ENCODE measurements at regions not wholly inside any gene's neighbourhood (a gene's known extent, or its start where the extent isn't known, plus 50 kb on each side); places are given as distances from the start of the nearest gene placed in this dataset.

DNA sequence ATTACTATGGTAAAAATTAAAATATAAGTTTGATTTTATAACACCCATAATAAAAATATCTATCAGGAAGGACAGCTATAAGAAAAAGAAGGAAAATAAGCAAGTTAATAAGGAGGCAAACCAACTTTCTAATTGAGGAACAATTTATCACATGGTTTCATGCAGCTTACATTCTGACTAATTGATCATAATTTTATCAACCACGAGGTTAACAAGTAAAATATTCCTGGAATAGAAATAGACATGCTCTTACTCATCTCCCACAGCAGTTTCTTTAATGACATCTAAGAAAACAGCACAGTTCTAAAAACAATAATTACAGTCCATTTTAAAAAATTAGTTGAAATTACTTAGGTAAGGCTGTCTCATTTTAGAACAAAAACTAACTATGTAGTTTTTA is 130.8 kb upstream of the KRR1 start:
- intact Hi-C loops (cut with micrococcal nuclease) = no loop called here
- WGBS, 2 experiments (ENCODE audit: extremely low coverage in 2 of 2, insufficient read length in 1 of 2) = no CpG with 5 or more reads among the region's 1 CpG
- dilution Hi-C loops (cut with HindIII; ENCODE audit: low sequenced_read_pairs, unreplicated experiment) = no loop called here

More for the DNA sequence above, 130.8 kb upstream of the KRR1 start:
- no peaks in the 10 kb centered on the region for H3K9me1 ChIP-seq (ENCODE audit: insufficient read depth, low read length)
- H3K18ac ChIP-seq (ENCODE audit: low read depth, low read length) = no peak overlapping the region
- no peak for ATAC-seq (ENCODE audit: low read depth)
- H3K36me3 ChIP-seq (ENCODE audit: control insufficient read depth, insufficient read depth, low read length) = no peaks in the 10 kb centered on the region
- peaks cover 2% of the 10 kb centered on the region; the same call in 1 of the 2 replicates for H3K4me1 ChIP-seq (ENCODE audit: control insufficient read depth, insufficient read depth, low read length)
- no peak overlapping the region for H2BK5ac ChIP-seq (ENCODE audit: low read depth, low read length, poor library complexity, severe bottlenecking)
- no peaks in the 10 kb centered on the region for H4K20me1 ChIP-seq (ENCODE audit: insufficient read depth, low read length)
- H3K27ac ChIP-seq (ENCODE audit: insufficient read depth, low read length) = no peak overlapping the region
- H2BK120ac ChIP-seq (ENCODE audit: low read depth, low read length) = no peak overlapping the region
- POLR2A ChIA-PET (ENCODE audit: unreplicated experiment) = no interaction called here
- no peak overlapping the region for H3K4me3 ChIP-seq (ENCODE audit: insufficient read depth, low read depth, low read length)
- peak overlapping the region; percentile 62; the same call in 1 of the 2 replicates for H2BK20ac ChIP-seq (ENCODE audit: low read depth, low read length)
- H3K23ac ChIP-seq (ENCODE audit: low read depth, low read length) = no peak overlapping the region; the same call in 1 of the 2 replicates
- TF ChIP-seq FOS (IDR thresholded peaks at IDR 0.05; ENCODE audit: low read depth, low read length) = no peak
- TF ChIP-seq MAFK (IDR thresholded peaks at IDR 0.05; ENCODE audit: low read depth, low read length) = no peak
- no peak for TF ChIP-seq MXI1 (IDR thresholded peaks at IDR 0.05; ENCODE audit: borderline replicate concordance, low read depth, low read length)
- no peak for TF ChIP-seq RAD21 (IDR thresholded peaks at IDR 0.05; ENCODE audit: low read length)
- no peak for TF ChIP-seq MAZ (IDR thresholded peaks at IDR 0.05; ENCODE audit: borderline replicate concordance, low read depth, low read length)
- no peak for TF ChIP-seq POLR2A (IDR thresholded peaks at IDR 0.05; ENCODE audit: low read depth, low read length)
- TF ChIP-seq, protein P1, sequence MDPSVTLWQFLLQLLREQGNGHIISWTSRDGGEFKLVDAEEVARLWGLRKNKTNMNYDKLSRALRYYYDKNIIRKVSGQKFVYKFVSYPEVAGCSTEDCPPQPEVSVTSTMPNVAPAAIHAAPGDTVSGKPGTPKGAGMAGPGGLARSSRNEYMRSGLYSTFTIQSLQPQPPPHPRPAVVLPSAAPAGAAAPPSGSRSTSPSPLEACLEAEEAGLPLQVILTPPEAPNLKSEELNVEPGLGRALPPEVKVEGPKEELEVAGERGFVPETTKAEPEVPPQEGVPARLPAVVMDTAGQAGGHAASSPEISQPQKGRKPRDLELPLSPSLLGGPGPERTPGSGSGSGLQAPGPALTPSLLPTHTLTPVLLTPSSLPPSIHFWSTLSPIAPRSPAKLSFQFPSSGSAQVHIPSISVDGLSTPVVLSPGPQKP (IDR thresholded peaks at IDR 0.05; ENCODE audit: borderline replicate concordance, low read depth, low read length) = no peak
- TF ChIP-seq RFX5 (IDR thresholded peaks at IDR 0.05; ENCODE audit: low read depth, low read length) = no peak
- no peak for TF ChIP-seq SMC3 (IDR thresholded peaks at IDR 0.05; ENCODE audit: low read depth, low read length)
- in situ Hi-C loops (cut with MboI; ENCODE audit: low sequenced_read_pairs) = no loop called here
- no TSS peak for BruUV-seq (replicated peaks)
- no peak overlapping the region for H3K4me2 ChIP-seq (ENCODE audit: low read depth, low read length)
- H3K4ac ChIP-seq (ENCODE audit: low read depth, low read length) = no peak overlapping the region
- DNase-seq = no peak
- H4K5ac ChIP-seq (ENCODE audit: low read depth, low read length) = no peak overlapping the region
- no peak overlapping the region for H2AK5ac ChIP-seq (ENCODE audit: low read depth, low read length)
- H3K56ac ChIP-seq (ENCODE audit: extremely low read depth, insufficient read depth, low read length) = no peak overlapping the region
- CTCF ChIA-PET = interaction anchor here (0.6 kb wide), 1 partner anchor 11 kb away, joined by 3 read pairs; no protein-coding TSS in a partner anchor
- no peak overlapping the region for H4K8ac ChIP-seq (ENCODE audit: low read depth in 2 of 2, low read length in 2 of 2)
- H3K27me3 ChIP-seq (ENCODE audit: control insufficient read depth, insufficient read depth, low read length) = no peaks in the 10 kb centered on the region
- H3K9me3 ChIP-seq (ENCODE audit: control insufficient read depth, insufficient read depth, low read length) = no peaks in the 10 kb centered on the region
- no peak overlapping the region for H2AK9ac ChIP-seq (replicated peaks; ENCODE audit: low read depth, low read length, poor library complexity)
- H2AFZ ChIP-seq (replicated peaks; ENCODE audit: low read length, poor library complexity) = no peak overlapping the region
- H3K14ac ChIP-seq (replicated peaks; ENCODE audit: low read depth, low read length) = peak overlapping the region; percentile 51; the same call in 1 of the 2 replicates
- H3K9ac ChIP-seq (ENCODE audit: low read depth, low read length) = no peak overlapping the region
- no peaks in the 10 kb centered on the region for H3K79me1 ChIP-seq (ENCODE audit: low read depth in 1 of 2, low read length in 2 of 2)
- H4K91ac ChIP-seq (ENCODE audit: insufficient read depth, low read depth, low read length) = no peak overlapping the region
- no peak overlapping the region for H2BK15ac ChIP-seq (ENCODE audit: low read depth, low read length)
